Activated CD8-positive, alpha-beta memory T cell treated with anti-CD3 and anti-CD28 coated beads, Interleukin-2, amount 50 U/mL, for 48 hours (primary cell): ENCODE measurements at regions not wholly inside any gene's neighbourhood (a gene's known extent, or its start where the extent isn't known, plus 50 kb on each side); places are given as distances from the start of the nearest gene placed in this dataset.

Source experiments
- DNase-seq: peaks from one replicate; pipeline ENCODE4 v3.0.0-alpha.2; 2020

DNA sequence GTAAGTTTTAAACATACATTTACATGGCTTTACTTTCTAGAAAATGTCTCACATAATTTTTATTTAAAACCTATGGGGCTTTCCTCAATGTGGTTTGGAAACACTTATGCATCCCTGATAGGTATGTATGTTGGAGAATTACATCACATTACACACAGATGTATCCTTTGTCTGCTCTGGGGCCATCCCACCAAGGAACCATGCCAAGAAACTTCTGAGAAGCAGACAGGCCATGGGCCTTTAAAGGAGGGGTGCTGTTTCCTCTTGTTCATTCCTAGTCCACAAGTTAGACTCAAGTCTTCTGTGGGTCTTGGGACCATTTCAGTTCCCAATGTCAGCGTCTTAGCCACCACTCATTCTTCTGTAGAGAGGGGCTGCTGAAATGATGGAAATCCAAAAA, 162.0 kb upstream of the SETBP1 start:
- DNase-seq: no peak

DNA sequence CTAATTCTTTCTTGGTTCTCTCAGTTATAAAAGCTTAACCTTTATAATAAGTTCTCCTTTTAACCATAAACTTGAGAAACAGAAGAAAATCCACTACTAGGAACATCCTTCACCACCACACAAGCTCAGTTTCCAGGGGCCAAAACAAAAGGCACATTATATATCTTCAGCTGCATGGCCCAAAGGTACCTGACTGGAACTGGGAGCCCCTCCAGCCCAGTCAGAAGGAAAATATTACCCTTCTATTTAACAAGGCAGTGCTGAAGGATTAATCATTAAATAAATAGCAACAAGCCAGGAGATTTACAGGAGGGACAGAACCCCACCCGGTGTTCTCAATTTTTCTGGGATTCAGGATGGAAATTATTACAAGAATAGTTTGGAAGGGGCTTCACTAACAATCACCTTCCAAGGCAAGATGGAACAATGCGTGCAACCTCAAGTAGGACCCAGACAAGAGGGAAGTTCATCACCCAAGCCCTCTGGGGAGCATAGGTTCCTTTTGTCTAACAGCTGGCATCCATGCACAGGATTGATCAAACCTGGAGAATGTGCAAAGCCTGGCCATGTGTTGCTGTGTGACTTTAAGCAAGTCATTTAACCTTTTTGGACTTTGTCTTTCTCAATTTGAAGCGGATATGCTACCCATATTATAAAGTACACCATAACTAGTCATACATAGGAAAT, 159.6 kb upstream of the SETBP1 start:
- DNase-seq: no peak

DNA sequence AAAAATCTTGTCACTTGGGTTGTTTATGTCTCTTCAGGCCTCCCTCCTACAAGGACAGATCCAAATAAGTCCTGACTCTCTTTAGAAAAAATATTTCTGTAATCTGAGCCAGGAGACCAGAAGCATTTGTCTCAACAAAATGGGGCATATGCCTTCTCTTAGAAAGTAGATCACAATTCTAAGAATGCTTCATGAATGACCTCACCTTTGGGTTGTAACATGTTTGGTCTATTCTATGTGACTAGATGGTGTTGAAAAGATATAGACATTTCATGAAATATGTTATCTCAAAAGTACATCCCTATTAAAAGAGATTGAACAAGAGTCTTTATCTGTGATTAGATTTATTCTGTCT, 159.0 kb upstream of the SETBP1 start:
- DNase-seq: no peak

DNA sequence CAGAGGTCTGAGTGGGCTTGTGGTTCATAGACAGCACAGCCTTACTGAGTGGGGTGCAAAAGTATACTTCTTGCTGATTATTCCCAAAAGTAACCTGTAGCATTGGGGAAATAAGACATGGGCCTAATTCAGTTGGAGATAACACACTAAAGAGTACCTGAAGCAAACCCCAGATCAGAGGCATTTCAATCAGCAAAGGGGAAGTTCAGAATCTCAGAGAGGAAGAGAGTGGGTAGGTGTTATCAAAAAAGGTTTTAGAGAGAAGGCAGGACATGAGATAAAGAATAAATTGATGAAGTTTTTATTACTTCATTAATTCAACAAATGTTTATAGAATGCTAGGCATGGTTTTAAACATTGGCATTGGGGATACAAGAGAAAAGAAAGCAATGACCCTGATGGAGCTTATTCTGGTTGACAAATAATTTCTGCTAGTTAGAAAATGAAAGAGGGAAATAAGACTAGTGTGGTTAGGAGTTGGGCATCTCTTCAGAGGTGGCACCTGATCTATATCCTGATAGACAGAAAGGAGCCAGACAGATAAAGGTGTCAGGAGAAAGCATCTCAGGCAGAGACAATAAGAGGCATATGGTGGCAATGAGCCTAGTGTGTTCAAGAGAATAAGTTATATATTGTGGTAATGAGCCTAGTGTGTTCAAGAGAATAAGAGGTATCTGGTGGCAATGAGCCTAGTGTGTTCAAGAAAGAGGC, 153.8 kb upstream of the SETBP1 start:
- no peak for DNase-seq

DNA sequence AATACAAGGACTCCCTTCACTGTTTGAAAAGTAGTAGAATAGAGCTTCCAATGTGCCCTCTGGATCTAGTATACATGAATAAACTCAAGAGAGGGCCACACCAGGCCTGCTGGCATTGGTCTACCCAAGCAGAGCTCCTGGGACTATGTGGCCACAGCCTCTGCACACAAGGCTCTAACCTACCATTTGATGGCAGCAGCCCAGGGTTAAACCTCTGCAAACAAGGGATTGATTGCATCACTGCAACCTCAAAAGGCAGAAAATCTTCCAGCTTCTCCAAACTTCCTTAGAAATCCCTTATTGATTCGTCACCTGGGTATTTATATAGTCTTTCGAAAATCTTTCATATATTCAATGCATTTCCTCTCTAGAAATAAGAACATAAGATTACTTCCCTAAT, 147.6 kb upstream of the SETBP1 start:
- no peak for DNase-seq

DNA sequence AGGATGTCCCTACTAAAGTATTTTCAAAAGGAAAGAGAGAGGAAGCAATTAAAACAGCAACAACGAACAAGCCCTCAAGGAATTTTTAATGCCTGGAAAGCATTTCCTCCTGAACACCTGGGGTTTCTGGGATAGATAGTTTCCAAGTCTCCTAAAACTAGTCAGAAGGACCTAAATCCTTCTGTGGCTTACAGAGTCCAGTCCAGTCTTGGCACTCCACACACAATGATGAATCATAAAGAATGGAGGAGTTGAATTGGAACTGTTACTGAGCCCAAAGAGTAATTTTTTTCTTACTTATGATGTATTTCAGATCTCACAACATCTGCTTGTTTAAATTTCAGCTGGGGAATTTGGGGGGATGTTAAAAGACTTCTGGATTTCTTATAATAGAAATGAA, 144.6 kb upstream of the SETBP1 start:
- DNase-seq: no peak

DNA sequence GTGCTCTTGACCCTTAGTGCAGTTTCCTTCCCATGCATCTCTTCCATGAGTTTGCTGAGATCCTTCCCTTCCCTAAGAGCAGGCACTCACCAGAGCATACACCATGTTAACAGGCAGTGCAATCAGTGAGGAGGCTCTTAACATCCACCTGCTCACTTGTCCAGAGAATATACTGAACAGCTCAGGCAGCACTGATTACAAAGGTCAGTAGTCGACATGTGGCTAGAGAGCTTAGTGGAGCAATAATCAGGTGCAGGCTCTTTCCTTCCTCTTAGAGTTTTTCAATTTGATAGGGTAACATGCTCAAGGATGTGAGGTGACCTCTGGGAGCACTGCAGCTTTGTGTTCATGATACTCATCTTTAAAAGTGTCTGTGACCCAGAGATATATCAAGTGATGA, 144.1 kb upstream of the SETBP1 start:
- DNase-seq: no peak

DNA sequence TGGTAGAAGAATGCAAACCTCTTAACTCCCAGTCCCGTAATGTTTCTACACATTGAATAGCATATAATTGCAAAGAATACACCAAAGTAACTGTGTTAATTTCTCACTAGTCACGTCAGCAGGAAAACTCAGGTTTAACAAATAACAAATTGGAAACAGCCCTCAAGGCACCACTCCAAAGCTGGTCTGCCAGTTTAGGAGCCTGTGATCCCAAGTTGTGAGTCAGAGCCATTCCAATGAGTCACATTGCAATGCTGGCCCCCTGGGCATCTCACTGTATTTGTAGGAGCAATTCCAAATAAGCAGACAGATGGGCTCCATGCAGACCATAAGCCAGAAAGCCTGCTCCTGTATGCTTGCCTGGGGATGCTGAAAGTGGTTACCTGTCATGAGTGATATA, 143.2 kb upstream of the SETBP1 start:
- no peak for DNase-seq

DNA sequence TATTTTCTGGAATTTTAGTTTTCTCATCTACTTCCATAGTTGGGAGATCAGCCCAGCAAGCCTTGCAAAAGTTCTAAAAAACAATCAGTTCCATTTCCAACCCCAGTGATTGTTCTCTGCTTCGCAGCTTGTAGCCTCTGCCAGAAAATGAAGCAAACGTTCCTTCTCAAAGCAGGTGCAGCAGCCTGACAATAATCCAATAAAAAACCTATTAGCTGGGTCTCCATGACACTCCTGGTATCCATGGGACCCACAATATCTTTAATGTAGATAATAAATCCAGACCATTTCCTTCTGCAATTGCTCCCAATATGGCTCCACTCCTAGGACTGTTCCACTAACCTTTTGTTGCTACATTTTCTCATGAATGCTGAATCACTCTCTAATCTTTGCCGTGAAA, 140.8 kb upstream of the SETBP1 start:
- no peak for DNase-seq

DNA sequence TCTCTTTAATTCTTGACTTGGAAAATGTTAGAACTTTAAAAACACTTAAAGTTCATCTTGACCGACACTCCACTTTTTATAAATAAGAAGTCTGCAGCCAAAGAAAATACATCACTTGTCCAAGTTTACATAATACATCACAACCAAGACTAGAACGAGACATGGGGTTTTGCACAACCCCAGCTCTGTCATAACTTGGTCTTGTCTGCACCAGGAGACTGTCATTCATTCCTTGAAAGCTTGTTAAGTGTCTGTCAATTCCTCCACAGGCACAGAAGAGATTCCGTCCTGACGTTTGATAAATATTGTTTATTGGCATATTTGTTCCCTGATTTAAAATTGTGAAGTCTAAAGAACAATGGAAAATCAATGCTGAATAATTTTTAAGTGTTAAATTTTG, 139.5 kb upstream of the SETBP1 start:
- no peak for DNase-seq

DNA sequence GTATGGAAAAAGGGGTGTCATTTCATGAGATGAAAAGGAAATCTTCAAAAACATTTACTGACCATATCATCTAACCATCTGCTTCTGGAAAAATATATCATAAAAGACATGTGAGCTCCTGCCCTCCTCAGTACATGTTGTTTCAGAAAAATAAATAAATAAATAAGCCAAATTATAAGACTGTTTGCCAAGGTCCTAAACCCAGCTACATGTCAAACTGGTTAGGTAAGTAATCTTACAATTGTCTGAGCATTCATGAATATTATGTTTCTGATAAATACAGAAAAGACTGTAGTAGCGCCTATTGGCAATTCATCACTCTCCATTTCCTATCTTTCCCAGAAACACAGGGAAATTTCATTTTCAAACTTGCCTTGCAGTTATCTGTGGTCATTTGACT, 138.9 kb upstream of the SETBP1 start:
- no peak for DNase-seq

DNA sequence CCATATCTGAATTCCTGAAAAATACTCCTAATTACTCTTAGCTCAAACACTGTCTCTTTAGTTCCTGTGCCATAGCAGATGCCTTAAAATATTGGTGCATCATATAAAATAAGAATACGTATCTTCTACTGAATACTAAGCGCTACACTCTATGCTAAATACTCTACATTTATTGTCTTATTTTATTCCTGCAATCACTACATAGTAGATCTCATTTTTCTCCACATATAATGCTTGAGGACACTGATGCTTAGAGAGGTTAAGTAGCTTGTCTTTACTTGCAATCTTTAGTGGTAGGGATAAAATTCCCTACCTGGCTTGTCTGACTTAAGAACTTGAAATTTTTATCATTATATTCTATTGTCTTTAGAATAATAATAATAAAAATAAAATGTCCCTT, 137.3 kb upstream of the SETBP1 start:
- DNase-seq: no peak

DNA sequence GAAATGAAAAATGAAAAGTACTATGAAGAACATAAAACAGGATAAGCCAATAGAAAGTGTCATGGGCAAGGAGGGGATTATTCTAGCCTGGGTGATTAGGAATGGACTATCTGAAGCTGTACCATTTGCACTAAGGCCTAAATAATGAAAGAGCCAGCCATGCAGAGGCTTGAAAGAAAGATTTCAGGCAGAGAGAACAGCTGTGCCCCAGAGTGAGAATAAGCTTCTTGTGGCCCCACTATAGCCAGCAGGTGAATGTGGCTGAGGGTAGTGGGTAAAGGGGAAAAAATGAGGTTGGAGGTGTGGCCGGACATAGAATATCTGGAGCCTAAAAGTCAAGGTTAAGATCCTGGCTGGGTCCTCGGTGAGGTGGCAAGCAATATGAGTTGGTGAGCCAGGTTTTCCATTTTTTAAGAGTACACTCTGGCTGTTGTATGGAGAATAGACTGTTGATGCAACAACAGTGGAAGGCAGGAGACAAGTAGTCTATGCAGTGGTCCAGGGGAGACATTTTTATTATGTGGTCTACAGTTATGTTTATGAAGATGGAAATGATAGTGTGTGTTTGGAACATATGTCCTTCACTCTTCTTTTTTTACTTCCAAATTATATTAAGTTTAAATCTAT, 135.2 kb upstream of the SETBP1 start:
- no peak for DNase-seq

DNA sequence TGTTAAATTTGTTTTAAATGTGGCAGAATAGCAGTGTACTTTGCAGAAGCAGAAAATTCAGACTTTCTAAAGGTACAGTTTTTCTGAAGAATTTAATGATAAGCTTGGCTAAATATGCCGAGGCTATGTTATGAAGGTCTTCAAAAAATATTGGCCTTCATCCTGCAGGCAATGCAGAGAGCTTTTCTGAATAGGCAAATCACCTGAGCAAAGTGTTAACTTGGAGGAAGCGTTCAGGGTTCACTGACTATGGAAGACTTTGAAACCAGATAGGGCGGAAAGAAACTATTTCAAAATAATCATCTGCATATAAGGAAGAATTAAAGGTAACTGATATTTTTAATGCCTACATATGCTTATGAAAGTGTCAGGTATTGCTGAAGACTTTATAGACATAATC, 133.7 kb upstream of the SETBP1 start:
- DNase-seq: no peak

DNA sequence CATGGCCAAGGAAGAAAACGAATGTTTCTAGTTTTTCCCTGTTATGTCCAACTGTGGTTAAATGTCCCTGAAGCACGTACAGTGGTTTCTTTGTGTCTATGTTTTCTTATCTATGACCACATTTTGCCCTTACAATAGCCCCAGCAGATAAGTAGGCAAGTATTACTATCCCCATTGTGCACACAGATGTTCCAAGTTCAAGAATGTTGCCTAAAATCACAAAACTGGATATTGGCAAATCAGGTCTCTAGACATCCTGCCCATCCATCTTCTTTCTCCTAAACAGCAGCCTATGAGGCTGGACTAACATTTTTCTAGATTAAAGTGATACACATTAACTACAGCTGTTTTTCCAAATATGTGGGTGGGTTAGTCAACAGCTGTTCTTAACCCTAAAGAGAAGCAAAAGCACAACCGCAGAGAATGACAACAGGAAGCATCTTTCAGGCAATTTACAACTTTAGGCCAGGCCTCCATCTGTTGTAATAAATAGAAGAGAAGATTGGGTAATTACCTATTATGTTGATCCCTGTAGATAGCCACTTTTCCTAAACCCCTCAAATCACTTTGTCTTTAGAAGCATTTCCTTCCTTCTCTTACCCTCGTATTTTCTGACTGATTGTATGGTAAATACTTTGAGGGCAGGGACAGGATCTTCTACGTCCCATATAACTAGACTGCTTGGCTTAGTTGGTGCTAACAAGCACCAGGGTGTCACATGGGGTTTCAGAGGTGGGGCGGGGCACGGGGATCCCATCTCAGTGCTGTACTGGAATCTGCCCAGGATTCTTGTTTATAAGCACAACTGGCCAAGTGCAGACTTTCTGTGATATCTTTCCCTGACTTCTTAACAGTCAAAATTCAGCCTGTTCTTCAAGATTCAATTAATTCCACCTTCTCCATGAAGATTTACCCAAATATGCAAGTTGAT, 132.1 kb upstream of the SETBP1 start:
- no peak for DNase-seq

DNA sequence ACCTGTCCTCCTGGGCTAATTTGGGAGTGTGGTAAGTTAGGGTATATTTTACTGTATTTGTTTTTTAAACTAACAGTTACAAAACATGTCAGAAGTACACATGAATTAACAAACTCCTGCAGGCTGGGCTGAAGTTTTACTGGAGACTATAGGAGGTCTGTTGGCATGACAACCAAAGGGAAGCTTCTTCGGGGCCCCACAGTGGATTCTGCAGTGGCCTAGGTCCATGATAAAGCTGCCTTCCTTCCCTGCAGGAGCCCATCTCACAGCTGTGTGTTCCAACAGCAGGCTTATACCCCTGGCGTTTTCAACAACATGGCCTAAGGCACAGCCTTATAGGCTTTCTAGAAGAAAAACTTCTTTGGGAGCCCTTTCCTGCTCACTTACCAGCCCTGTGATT, 128.0 kb upstream of the SETBP1 start:
- no peak for DNase-seq

DNA sequence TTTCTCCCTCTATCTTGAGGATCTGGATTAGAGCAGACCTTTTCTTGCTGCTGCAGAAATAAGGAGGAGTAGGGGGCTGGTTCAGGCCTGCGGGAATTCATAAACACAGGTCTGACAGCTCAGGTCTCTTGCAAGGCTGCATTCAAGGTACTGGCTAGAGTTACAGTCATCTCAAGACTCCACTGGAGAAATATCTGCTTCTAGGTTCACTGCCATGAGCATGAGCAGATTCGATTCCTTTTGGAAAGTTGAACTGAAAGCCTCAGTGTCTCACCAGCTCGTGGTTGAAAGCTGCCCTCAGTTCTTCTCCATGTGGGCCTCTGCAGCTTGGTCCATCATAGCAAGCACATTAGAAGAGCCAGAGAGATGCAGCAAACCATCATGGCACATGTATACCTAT, 124.4 kb upstream of the SETBP1 start:
- DNase-seq: no peak

DNA sequence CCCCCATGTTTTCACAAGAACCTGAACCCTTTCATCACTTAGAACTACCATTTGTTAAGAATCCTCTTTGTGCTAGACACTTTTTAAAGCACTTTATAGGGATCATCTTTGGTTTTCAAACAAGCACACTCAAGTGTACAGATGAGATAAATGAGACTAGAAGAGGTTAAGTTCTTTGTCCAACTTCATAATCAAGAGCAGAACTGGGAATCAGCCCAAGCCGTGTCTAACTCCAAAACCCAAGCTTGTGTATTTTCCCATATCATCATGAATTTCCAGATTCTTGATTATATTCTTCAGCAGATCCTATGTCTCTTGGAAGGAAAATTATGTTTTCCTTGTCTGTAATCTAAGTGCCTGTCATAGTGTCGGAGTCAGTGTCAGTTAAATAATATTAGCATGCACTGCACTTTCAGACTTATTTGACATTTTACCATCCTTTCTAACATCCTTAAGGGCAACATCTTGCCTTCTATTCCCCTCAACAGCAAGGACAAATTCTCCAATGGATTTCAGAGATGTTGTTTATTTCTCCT, 123.0 kb upstream of the SETBP1 start:
- no peak for DNase-seq

DNA sequence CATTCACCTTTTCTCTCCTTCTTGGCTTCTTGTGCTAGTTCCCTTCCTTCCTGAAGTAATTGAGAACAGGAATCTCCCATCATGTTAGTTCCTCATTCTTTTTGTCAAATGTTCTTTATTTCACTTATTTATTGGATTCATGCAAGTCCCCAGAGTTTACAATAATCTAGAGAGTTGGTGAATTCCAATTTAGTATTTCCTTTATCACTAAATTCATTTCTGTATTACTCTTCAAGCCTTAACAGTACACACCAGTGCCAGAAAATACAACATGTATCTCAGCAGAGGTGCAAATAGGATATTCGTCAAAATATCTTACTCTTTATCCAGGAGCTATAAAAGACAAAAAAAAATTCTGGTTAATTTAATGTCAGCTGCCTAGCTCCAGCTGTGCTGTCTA, 121.9 kb upstream of the SETBP1 start:
- no peak for DNase-seq

DNA sequence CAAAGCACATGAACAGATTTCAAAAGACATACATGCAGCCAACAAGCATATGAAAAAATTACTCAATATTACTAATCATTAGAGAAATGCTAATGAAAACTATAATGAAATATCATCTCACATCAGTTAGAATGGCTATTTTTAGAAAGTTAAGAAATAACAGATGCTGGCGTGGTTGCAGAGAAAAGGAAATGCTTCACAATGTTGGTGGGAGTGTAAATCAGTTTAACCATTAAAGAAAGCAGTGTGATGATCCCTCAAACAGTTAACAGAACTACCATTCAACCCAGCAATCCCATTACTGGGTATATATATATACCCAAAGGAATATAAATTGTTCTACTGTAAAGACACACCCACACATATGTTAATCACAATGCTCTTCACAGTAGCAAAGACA, 117.7 kb upstream of the SETBP1 start:
- DNase-seq: no peak

DNA sequence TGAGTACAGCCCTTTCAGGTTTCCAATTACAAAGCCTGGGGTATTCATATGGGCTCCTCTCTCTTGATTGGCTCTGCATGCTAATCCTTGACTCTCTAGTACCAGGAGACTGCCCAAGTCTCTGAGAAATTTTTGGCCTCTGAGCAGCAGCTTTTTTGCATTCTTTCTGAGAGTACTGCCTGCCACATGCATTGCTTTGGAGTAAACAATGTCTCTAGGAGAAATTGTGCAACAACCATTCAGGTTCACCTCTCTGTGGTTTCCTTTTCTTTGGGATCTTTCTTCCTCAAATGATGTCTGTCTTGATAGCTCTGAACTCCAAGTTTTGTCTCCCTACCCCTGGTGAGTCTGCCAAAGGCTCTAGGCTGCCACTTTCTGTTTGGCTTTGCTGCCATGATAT, 115.8 kb upstream of the SETBP1 start:
- no peak for DNase-seq

DNA sequence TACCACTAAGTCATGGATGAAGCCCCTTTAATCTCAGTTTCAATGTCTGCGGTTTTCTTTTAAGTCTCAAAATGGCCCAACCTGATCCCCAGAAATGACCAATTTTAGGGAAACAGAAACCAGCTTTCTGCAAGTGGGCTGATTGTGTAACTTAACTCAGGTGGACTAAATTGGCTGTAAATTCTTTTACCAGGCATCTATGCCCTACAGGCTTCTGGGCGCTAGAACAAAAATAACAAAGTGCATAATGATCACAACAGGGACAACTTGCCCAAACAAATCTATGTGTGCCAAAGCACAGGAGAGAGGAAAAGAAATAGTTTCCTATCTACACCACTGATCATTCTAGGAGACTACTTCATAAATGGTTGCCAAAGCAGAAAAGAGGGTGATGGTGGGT, 112.3 kb upstream of the SETBP1 start:
- DNase-seq: no peak

DNA sequence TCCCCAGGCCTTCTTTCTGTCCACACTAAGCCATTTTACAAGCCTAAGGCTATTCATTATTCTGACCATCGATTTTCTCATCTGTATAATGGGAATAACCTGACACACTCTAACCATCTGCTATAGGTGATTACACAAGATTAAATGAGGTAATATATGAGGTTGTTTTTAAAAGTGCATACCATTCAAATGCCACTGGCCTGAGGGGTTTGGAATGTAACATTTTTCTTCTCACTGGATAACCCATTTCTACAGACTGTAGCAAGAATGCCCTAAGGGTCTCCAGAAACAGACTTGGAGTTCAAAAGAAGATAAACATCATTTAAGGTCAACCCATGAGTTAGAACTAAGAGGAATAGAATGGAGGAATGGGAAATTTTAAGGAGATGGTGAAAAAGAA, 111.7 kb upstream of the SETBP1 start:
- no peak for DNase-seq
